Lower leg skin (tissue), 4 donors: ENCODE measurements at regions not wholly inside any gene's neighbourhood (a gene's known extent, or its start where the extent isn't known, plus 50 kb on each side); places are given as distances from the start of the nearest gene placed in this dataset.

Source experiments
- DNase-seq, 2 donors: peaks; one replicate each; pipeline ENCODE4 v3.0.0-alpha.2; 2019; ENCODE audit warnings: low spot score in 2 of 2
- H3K4me3 ChIP-seq: fragments of 200-600 bp; sonication (generic); 2 replicates; pipeline ENCODE4 v1.5.1; 2017; ENCODE audit warnings: mild to moderate bottlenecking, low read depth; ENCODE audit not compliant: poor library complexity, severe bottlenecking
- CTCF ChIP-seq, 3 donors: fragments of 450-650 bp; IDR thresholded peaks; one replicate each; pipeline ENCODE4 v1.5.1; 2016; ENCODE audit warnings: antibody characterized with exemption in 3 of 3, mild to moderate bottlenecking in 3 of 3, moderate library complexity in 2 of 3
- POLR2A ChIP-seq, 2 donors: fragments of 450-650 bp; IDR thresholded peaks; one replicate each; pipeline ENCODE4 v1.6.1; 2016 to 2017; ENCODE audit warnings: antibody characterized with exemption in 2 of 2, mild to moderate bottlenecking in 1 of 2, moderate library complexity in 1 of 2
- WGBS, 2 donors: methylation state at CpG; one replicate each; pipeline ENCODE4 v1.1.5; 2018; 5-methylcytosine and 5-hydroxymethylcytosine counted together
- intact Hi-C: fragments of 100-400 bp; cut with DNase I; formaldehyde crosslinking; loops from one replicate; pipeline ENCODE4 v1.15.0; 2023; ENCODE audit warnings: low total_unique reads

- 53 to 57% methylated on average over 2 of the region's 2 CpGs for WGBS, 2 donors
- H3K4me3 ChIP-seq: no peak overlapping the region
These were observed 689.1 kb upstream of the DPPA4 start for GRCh38 chr3:110026421-110026820.

GRCh38 chr3:110027446-110028080 is 690.2 kb upstream of the DPPA4 start:
- intact Hi-C loops: no loop called here
- H3K4me3 ChIP-seq: no peak overlapping the region
- no peak for DNase-seq
- TF ChIP-seq POLR2A (IDR thresholded peaks at IDR 0.05): no peak
- WGBS, 2 donors: 75 to 79% methylated on average over 4 of the region's 4 CpGs

More at GRCh38 chr3:110026421-110026820, 689.1 kb upstream of the DPPA4 start:
- TF ChIP-seq CTCF (IDR thresholded peaks at IDR 0.05) (no peak), POLR2A (IDR thresholded peaks at IDR 0.05) (no peak)
- DNase-seq: no peak
- intact Hi-C loops: no loop called here

GRCh38 chr3:110031975-110032374 is 694.6 kb upstream of the DPPA4 start:
- WGBS, 2 donors: 70 to 80% methylated on average over 2 of the region's 2 CpGs

GRCh38 chr3:110059431-110059830 is 722.1 kb upstream of the DPPA4 start:
- H3K4me3 ChIP-seq: no peak overlapping the region
- WGBS, 2 donors: 79 to 81% methylated on average over 1 of the region's 1 CpG
- intact Hi-C loops: no loop called here
- DNase-seq: no peak
- TF ChIP-seq CTCF (IDR thresholded peaks at IDR 0.05) (no peak), POLR2A (IDR thresholded peaks at IDR 0.05) (no peak)

More at GRCh38 chr3:110031975-110032374, 694.6 kb upstream of the DPPA4 start:
- no peak overlapping the region for H3K4me3 ChIP-seq
- DNase-seq: no peak
- intact Hi-C loops: no loop called here
- TF ChIP-seq CTCF (IDR thresholded peaks at IDR 0.05) (no peak), POLR2A (IDR thresholded peaks at IDR 0.05) (no peak)

GRCh38 chr3:110062716-110063115 is 725.4 kb upstream of the DPPA4 start:
- TF ChIP-seq POLR2A (IDR thresholded peaks at IDR 0.05) (no peak), CTCF (IDR thresholded peaks at IDR 0.05) (no peak)
- intact Hi-C loops: no loop called here
- no peak for DNase-seq
- H3K4me3 ChIP-seq: no peak overlapping the region

- TF ChIP-seq POLR2A (IDR thresholded peaks at IDR 0.05): no peak
- no peak for TF ChIP-seq CTCF (IDR thresholded peaks at IDR 0.05)
- DNase-seq: no peak
- intact Hi-C loops: no loop called here
- H3K4me3 ChIP-seq: no peak overlapping the region
- 36 to 53% methylated on average over 1 of the region's 1 CpG for WGBS, 2 donors
These were observed 725.8 kb upstream of the DPPA4 start for GRCh38 chr3:110063178-110063577.
